GM21447 (cell line): ENCODE measurements at regions not wholly inside any gene's neighbourhood (a gene's known extent, or its start where the extent isn't known, plus 50 kb on each side); places are given as distances from the start of the nearest gene placed in this dataset.
"Not testable (repeated sequence)": the region's sequence is repeated elsewhere in the genome, so short reads cannot be mapped to it uniquely, and the experiment has no call there.

Source experiments
- ATAC-seq: cut with Tn5 transposase; IDR thresholded peaks from one replicate; pipeline ENCODE4 v1.9.1; 2021; ENCODE audit not compliant: unreplicated experiment

DNA sequence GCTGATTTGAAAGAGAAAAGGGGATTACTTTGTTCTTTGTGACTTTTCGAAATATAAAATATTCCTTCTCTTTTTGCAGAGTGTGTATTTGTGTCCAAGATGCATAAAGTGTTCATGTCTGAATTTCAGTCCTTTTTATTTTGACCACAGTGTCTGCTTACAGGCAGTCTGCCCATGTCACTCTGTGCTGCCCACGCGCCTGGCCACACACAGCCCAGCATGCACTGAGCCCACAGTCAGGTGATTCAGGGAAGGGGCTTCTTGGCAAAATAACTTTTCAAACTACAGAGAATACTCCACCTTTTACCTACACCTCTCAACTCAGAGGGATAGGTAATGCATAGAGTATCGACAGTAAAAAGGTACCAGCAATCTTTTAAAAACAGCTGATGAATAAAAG is 142.5 kb upstream of the TRPC4 start:
- no peak for ATAC-seq

DNA sequence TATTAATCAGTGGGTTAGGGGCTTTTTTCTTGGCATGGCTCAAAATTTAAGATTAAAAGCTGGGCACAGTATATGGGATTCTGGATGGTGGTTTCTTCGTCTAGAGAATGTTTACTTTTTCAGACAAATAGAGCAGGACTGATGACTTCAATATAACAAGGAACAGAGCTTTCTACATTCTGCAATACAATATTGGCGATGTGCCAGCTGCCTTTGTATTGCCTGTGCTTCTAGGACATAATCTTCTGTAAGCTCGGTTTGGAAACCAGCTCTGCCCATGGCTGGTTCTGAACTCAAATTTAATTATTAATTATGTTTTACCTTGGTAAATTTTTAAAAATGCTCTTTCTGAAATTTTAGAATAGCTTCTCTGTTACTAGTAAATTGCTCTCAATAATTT is 139.1 kb upstream of the TRPC4 start:
- ATAC-seq, result no peak

DNA sequence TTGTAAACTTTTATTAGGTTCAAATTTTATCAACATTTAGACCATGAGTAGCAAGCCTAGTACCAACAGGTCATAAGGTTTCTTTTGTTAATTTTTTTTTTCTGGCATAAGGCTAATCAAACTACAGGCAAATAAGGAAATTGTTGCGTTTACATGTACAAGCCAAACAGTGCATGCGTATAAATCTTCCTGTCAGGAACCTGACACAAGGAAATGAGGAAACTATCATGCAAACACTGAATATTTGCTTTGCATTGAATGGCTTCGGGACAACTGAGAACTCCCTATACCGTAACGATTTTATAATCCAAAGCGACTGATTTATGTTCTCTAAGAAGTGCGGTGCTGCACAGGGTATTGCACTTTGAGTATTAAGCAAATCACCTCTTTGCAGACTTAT is 133.0 kb upstream of the TRPC4 start:
- no peak for ATAC-seq

- no peak for ATAC-seq
Measured at GRCh38 chr13:37997641-37998040, 128.1 kb upstream of the TRPC4 start.

DNA sequence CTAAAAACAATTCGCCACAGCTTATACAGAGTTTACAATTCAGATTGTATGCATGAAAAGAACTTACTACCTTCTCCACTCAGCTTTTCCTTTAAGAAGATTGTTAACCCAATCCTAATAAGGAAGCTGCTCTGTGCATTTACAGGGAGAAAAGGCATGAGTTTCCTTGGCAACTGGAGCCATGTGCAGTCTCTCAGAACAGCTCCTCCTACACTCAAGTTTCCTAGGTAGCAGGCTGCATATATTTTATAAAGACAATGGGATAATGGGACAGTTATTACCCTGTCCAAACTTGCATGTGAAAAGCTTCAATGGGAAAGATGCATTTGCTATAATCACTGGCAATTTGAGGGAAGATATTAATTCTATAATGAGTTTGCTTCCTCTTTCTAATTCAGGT is 125.5 kb upstream of the TRPC4 start:
- no peak for ATAC-seq

DNA sequence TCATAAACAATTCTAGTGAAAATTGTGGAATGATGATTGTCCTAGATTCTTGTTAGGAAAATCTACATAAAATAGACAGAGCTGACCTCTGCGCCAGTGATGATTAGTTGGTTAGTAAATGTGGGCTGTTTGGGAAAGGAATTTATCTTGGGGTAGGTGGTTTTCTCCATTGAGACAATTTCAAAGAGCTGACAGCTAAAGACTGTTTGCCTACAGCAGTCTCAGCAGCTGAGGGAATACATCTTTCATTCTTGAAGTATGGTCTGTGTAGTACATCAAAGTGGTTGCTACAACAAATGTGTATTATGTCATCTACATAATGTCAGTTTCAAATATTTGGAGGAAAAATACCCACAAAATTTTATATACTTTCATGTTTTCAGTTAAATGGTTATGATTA is 117.2 kb upstream of the TRPC4 start:
- no peak for ATAC-seq

DNA sequence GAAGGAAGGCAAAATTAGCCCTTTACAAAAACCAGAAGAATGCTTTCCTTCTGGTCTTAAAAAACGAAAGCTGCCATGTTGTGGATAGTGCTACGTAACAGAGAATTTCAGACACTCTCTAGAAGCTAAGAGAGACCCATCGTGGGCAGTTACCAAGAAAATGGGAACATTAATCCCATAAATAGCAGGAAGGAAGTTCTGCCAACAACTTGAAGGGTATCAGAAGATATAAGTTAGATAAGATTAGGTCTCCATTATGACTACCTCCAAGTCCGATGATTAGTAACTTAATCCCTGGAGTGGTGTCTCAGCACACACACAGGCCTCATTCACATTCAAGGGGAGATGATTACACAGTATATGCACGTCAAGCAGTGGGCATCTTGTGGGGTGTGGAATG is 115.7 kb upstream of the TRPC4 start:
- ATAC-seq, result no peak

DNA sequence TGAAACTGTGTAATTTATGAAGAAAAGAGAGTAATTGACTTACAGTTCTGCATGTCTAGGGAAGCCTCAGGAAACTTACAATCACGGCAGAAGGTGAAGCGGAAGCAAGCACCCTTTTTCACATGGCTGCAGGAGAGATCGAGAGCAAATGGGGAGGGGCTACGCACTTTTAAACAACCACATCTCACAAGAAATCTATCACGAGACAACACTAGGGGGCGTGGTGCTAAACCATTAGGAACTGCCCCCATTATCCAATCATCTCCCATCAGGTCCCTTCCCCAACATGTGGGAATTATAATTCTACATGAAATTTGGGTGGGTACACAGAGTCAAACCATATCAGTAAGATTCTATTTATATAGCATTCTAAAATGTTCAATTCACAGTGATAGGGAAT is 114.8 kb upstream of the TRPC4 start:
- no peak for ATAC-seq

GRCh38 chr13:37981932-37982331 is 112.4 kb upstream of the TRPC4 start:
- ATAC-seq, result no peak

DNA sequence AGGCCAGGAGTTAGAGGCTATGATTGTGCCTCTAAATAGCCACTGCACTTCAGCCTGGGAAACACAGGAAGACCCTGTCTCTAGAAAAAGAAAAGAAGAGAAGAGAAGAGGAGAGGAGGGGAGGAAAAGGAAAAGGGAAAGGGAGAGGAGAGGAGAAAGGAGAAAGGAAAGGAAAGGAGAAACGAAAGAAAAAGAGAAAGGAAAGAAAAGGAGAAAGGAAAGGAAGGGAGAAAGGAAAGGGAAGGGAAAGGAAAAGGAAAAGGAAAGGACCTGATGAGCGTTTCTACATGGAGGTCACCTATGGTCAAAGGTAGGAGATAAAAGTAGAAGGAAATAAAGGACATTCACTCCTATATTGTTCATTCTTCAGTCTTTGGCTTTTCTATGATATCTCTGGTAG is 109.1 kb upstream of the TRPC4 start:
- ATAC-seq, result no peak

GRCh38 chr13:37968555-37968954 is 99.0 kb upstream of the TRPC4 start:
- ATAC-seq, result no peak

GRCh38 chr13:37966266-37966665 is 96.7 kb upstream of the TRPC4 start:
- no peak for ATAC-seq

- ATAC-seq, result no peak
Measured at GRCh38 chr13:37960427-37960826, 90.9 kb upstream of the TRPC4 start.

DNA sequence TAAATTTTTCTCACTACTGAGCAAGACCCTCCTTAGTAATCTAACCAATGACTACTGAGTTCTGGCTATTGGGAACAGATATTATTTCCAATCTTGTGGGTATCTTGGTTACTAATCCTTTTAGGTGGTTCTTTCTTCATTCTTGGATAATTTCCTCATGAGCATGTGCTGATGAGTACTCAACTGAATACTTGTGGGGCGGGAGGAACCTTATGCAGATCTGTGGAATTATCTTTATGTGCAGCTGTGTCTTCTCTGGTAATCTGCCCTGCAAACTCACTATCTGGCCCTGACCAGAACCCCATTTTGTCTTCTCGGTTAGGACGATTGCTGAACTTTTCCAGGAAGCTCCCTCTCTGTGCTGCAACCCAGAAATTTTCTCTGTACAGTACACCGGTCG is 89.7 kb upstream of the TRPC4 start:
- ATAC-seq, result no peak

DNA sequence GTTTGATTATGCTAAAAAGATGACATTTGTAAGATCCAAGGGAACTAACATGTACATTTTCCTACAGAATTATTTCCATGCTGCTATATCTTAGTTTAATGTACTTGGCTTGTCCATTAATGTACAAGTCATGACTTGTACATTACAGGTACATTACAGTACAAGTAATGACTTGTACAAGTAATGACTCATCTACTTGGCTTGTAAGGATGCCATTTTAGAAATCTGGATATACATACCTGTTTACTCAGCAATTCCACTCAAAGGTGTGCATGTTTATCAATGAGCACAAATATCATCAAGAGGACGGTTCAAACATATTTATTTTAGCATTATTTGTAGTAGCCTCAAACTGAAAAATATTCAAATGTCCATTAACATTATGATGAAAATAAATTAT is 87.0 kb upstream of the TRPC4 start:
- no peak for ATAC-seq

- not testable (repeated sequence) for ATAC-seq
Measured at GRCh38 chr13:37954597-37954996, 85.0 kb upstream of the TRPC4 start.

DNA sequence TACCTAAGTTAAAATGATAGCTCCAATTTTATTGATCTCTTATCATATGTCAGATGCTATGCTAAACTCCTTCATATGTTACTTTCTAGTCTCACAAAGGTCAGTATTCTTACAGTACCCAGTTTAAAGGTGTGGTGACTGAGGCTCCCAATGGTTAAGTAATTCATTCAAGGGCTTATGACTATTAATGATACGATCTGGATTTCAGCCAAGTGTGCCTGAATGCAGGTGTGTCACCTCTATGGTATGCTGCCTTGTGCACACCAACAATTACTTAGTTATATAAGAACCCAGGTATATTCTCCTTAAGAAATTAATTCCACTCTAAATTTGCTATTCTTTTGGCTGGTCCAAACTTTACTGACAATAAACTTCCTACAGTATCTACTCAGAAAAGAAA is 84.6 kb upstream of the TRPC4 start:
- no peak for ATAC-seq

DNA sequence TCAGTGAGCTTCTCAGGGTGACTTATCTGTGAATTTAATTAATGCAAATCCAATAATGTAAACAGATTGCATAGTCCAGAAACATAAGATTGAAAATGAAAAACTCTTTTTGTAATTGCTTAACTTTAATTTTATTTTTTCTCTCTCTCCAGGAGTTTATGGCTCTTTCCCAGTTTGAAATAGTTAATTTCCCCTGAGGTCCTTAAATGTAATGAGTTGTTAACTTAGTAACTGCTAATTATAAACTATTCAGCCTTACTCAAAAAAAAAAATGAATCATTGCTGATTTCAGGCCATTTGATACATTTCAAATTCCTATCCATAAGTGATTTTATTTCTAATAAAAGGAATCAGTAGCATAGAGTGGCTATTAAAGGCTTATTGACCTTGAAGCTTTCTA is 84.1 kb upstream of the TRPC4 start:
- no peak for ATAC-seq

DNA sequence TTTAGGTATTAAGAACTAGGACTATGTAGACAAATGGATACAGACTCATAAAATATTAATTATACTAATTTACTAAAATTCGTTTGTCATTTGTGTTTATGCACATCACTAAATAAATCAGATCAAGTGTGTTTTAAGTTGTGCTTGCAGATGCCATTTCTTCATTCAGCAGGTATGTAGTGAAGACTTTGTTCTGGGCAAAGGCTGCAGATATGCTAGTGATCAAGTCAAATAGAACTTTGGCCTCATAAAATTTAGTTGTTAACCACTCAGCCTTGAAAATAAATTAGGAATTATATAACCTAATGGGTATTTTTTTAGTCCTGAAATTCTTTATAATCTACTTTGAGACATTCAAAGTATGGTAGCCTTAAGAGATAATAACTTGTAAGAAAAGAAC is 80.4 kb upstream of the TRPC4 start:
- no peak for ATAC-seq

- ATAC-seq, result no peak
Measured at GRCh38 chr13:37947419-37948140, 78.0 kb upstream of the TRPC4 start.

- no peak for ATAC-seq
Measured at GRCh38 chr13:37945651-37946575, 76.3 kb upstream of the TRPC4 start.

DNA sequence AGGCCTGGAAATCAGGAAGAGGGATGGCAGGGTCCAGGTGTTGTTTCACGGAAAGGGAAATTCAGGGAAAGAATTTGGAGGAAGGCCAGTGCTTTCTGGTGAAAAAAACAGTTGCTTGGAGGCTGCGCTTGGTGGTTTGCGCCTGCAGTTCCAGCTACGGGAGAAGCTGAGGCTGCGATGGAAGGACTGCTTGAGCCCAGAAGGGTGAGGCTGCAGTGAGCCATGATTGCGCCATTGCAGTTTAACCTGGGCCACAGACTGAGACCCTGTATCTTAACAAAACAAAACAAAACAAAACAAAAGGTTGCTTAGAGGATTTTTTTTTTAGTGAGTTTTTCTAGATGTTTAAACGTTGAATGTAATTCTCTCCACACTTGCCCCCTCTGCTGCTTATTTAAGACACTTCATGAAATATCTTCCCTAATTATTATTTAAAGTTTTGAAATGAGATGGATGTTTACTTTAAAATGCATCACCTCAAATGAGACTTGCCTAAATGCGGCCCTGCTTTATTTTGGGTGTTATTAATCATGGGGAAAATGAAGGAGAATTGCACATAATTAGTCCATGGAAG is 75.4 kb upstream of the TRPC4 start:
- no peak for ATAC-seq
